NT2/D1 (cell line): ENCODE measurements at regions not wholly inside any gene's neighbourhood (a gene's known extent, or its start where the extent isn't known, plus 50 kb on each side); places are given as distances from the start of the nearest gene placed in this dataset.

ENCODE experiments used
- YY1 ChIP-seq: IDR thresholded peaks from 2 replicates; pipeline ENCODE4 v1.6.1; 2011; ENCODE audit not compliant: insufficient read length, insufficient read depth
- ZNF274 ChIP-seq: IDR thresholded peaks from 2 replicates; pipeline ENCODE4 v1.6.1; 2011; ENCODE audit warnings: mild to moderate bottlenecking, low read depth, low read length

GRCh38 chr16:63410594-63410993, 1374.4 kb upstream of the CDH8 start:
- TF ChIP-seq YY1 (no peak), ZNF274 (no peak)
